ENCODE measurements at regions not wholly inside any gene's neighbourhood (a gene's known extent, or its start where the extent isn't known, plus 50 kb on each side); places are given as distances from the start of the nearest gene placed in this dataset.

DNA sequence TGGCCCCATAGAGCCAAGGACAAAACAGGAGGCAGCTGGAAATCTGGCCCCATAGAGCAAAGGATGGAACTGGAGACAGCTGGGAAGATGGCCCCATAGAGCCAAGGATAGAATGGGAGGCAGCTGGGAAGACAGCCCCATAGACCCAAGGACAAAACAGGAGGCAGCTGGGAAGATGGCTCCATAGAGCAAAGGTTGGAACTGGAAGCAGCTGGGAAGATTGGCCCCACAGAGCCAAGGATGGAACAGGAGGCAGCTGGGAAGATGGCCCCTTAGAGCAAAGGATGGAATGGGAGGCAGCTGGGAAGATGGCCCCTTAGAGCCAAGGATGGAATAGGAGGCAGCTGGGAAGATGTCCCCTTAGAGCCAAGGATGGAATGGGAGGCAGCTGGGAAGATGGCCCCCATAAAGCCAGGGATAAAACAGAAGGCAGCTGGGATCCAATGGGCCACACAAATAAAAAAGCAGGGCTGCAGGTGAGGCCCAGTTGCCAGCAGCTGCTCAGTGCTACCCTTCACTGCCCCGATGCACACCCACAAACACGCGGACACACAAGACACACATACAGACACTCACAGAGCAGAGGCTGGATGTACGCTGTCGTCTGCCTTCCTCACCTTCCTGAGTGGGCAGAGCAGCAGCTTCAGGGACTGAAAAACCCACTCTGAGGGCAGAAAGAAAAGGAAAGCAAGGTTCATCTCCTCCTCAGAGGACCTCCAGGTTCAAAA, 505.4 kb upstream of the MYT1L start:
- intact Hi-C loops (cut with DNase I; ENCODE audit: low total_unique reads) = no loop called here
- Histone ChIP-seq H3K27me3 (no peaks in the 10 kb centered on the region), H3K27ac (no peak overlapping the region), H3K9me3 (no peaks in the 10 kb centered on the region), H3K4me3 (no peak overlapping the region), H3K4me1 (peaks cover 8 to 12% of the 10 kb centered on the region in 2 donors), H3K36me3 (no peaks in the 10 kb centered on the region)
- TF ChIP-seq, protein P1, sequence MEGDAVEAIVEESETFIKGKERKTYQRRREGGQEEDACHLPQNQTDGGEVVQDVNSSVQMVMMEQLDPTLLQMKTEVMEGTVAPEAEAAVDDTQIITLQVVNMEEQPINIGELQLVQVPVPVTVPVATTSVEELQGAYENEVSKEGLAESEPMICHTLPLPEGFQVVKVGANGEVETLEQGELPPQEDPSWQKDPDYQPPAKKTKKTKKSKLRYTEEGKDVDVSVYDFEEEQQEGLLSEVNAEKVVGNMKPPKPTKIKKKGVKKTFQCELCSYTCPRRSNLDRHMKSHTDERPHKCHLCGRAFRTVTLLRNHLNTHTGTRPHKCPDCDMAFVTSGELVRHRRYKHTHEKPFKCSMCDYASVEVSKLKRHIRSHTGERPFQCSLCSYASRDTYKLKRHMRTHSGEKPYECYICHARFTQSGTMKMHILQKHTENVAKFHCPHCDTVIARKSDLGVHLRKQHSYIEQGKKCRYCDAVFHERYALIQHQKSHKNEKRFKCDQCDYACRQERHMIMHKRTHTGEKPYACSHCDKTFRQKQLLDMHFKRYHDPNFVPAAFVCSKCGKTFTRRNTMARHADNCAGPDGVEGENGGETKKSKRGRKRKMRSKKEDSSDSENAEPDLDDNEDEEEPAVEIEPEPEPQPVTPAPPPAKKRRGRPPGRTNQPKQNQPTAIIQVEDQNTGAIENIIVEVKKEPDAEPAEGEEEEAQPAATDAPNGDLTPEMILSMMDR (IDR thresholded peaks at IDR 0.05 in 4 of 5, conservative IDR thresholded peaks at IDR 0.05 in 1 of 5) = no peak
- TF ChIP-seq POLR2A (IDR thresholded peaks at IDR 0.05) = no peak
- in situ Hi-C loops (cut with MboI; ENCODE audit: low sequenced_read_pairs in 4 of 4) = no loop called here
- ATAC-seq (no peak), DNase-seq (no peak)

DNA sequence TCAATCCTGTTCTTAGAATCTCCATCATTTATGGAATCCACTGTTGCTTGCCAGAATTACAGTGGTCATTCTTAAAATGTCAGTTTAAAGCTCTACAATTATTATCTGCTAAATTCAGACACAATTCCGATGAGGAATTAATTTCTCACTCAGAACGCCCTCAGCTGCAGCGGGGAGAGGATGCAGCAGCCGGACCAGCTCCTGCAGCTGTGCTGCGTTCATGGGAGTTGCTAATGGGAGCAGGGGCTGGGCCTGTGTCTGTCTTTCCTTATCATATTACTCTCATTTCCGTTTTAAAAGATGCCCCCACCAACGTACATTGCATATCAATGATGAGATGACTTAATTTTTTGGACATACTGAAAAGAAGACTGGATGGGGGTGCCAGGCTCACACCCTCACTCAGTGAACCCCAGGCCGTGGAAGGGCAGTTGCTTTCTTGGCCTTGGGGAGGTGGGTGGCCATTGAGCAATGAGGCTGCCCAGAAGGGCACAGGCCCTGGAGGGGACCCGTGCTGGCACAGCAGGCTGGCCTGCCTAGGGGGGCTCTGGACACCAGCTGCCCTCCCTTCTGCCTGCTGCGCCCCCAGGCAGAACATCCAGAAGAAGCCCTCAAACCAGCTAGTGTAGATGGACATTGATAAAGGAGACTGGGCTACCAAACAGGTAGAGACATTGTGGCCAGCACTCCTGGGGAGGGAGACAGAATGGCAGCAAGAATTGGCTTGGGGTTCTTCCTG, 503.6 kb upstream of the MYT1L start:
- ATAC-seq (no peak), DNase-seq (no peak)
- intact Hi-C loops (cut with DNase I; ENCODE audit: low total_unique reads) = no loop called here
- no peaks in the 10 kb centered on the region for H3K9me3 ChIP-seq
- in situ Hi-C loops (cut with MboI; ENCODE audit: low sequenced_read_pairs in 4 of 4) = no loop called here
- H3K27ac ChIP-seq = no peak overlapping the region
- TF ChIP-seq POLR2A (IDR thresholded peaks at IDR 0.05) = no peak
- TF ChIP-seq, protein P1 (IDR thresholded peaks at IDR 0.05 in 4 of 5, conservative IDR thresholded peaks at IDR 0.05 in 1 of 5) = no peak
- no peak overlapping the region for H3K4me3 ChIP-seq
- no peaks in the 10 kb centered on the region for H3K27me3 ChIP-seq
- H3K36me3 ChIP-seq = no peaks in the 10 kb centered on the region
- peaks cover 2 to 4% of the 10 kb centered on the region in 2 donors for H3K4me1 ChIP-seq

DNA sequence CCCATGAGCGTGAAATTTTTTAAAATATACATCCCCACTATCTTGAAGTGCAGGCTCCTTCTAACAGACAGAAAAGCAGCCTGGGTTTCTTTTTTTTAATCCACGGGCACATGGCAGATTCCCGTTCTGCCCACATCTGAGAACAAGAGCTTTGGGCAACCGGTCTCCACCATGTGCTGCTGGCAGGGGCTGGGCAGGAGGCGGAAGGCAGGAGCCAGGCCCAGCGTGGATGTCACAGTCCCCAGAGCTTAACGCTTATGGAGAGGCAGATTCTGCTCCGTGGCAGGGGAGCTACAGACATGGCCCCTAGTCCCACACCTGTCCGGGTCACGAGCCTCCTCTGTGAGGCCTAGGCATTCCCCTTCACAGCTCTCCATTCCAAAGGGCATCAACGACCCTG, 503.0 kb upstream of the MYT1L start:
- in situ Hi-C loops (cut with MboI; ENCODE audit: low sequenced_read_pairs in 4 of 4) = no loop called here
- Histone ChIP-seq H3K27ac (no peak overlapping the region), H3K9me3 (no peaks in the 10 kb centered on the region), H3K4me3 (no peak overlapping the region), H3K36me3 (no peaks in the 10 kb centered on the region), H3K4me1 (no peaks in the 10 kb centered on the region), H3K27me3 (no peaks in the 10 kb centered on the region)
- intact Hi-C loops (cut with DNase I; ENCODE audit: low total_unique reads) = no loop called here
- ATAC-seq = no peak
- DNase-seq = no peak
- no peak for TF ChIP-seq POLR2A (IDR thresholded peaks at IDR 0.05)
- TF ChIP-seq, protein P1 (IDR thresholded peaks at IDR 0.05 in 4 of 5, conservative IDR thresholded peaks at IDR 0.05 in 1 of 5) = no peak

DNA sequence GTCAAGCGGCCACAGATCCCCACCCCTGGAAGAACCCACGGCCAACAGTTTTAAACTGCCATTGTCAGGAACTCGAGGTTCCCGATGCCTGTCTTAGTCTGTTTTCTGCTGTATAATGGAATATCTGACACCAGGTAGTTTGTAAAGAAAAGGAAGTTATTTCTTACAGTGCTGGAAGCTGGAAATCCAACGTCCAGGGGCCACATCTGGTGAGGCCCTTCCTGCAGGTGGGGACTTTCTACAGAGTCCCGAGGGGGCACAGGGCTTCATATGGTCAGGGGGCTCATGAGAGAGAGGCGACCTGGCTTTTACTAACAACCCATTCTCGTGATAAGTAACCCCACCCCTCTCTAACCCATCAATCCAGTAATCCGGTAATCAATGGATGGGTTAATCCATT, 501.6 kb upstream of the MYT1L start:
- ATAC-seq (no peak), DNase-seq (no peak)
- TF ChIP-seq, protein P1 (IDR thresholded peaks at IDR 0.05 in 4 of 5, conservative IDR thresholded peaks at IDR 0.05 in 1 of 5) = no peak
- TF ChIP-seq POLR2A (IDR thresholded peaks at IDR 0.05) = no peak
- Histone ChIP-seq H3K9me3 (no peaks in the 10 kb centered on the region), H3K27me3 (no peaks in the 10 kb centered on the region), H3K36me3 (no peaks in the 10 kb centered on the region), H3K27ac (no peak overlapping the region), H3K4me1 (no peaks in the 10 kb centered on the region), H3K4me3 (no peak overlapping the region)
- intact Hi-C loops (cut with DNase I; ENCODE audit: low total_unique reads) = no loop called here
- in situ Hi-C loops (cut with MboI; ENCODE audit: low sequenced_read_pairs in 4 of 4) = no loop called here

Data from gastrocnemius medialis (tissue), 4 donors.